Calu3 (cell line): ENCODE measurements at regions not wholly inside any gene's neighbourhood (a gene's known extent, or its start where the extent isn't known, plus 50 kb on each side); places are given as distances from the start of the nearest gene placed in this dataset.

Experiments used
- BruUV-seq: library from RNA; stranded (reverse); fragments of 400-500 nt; replicated peaks from 2 replicates; lab custom pipeline; 2021; lab: Mats Ljungman, UMichigan
- CTCF ChIA-PET: fragments of 300-600 bp; sonication (Branson Sonifier 250); formaldehyde crosslinking; loops from one replicate; lab custom pipeline; 2022; ENCODE audit warnings: antibody characterized with exemption; lab: Charles Lee
- DNase-seq: peaks from one replicate; pipeline ENCODE4 v3.0.0; 2022
- H3K27ac Mint-ChIP-seq: one replicate; pipeline ENCODE4 v1.8.0; 2022; ENCODE audit warnings: mixed read lengths; ENCODE audit not compliant: unreplicated experiment
- H3K27me3 Mint-ChIP-seq: one replicate; pipeline ENCODE4 v1.8.0; 2022; ENCODE audit warnings: mixed read lengths; ENCODE audit not compliant: unreplicated experiment
- H3K36me3 Mint-ChIP-seq: one replicate; pipeline ENCODE4 v1.8.0; 2022; ENCODE audit warnings: mild to moderate bottlenecking, moderate library complexity, mixed read lengths; ENCODE audit not compliant: insufficient read depth, unreplicated experiment
- H3K4me1 Mint-ChIP-seq: one replicate; pipeline ENCODE4 v1.8.0; 2022; ENCODE audit warnings: mild to moderate bottlenecking, low read depth, mixed read lengths; ENCODE audit not compliant: unreplicated experiment
- H3K4me3 Mint-ChIP-seq: one replicate; pipeline ENCODE4 v1.8.0; 2022; ENCODE audit warnings: mild to moderate bottlenecking, low read depth, moderate library complexity, mixed read lengths; ENCODE audit not compliant: unreplicated experiment
- H3K9me3 Mint-ChIP-seq: one replicate; pipeline ENCODE4 v1.8.0; 2022; ENCODE audit warnings: low read depth, mixed read lengths; ENCODE audit not compliant: unreplicated experiment
- CTCF ChIP-seq: fragments of 200-600 bp; IDR thresholded peaks from one replicate; pipeline ENCODE4 v1.8.0; 2022; ENCODE audit warnings: antibody characterized with exemption; ENCODE audit not compliant: unreplicated experiment
- intact Hi-C: fragments of 100-400 bp; cut with micrococcal nuclease; formaldehyde crosslinking; loops from one replicate; pipeline ENCODE4 v1.10.0; 2022; ENCODE audit not compliant: unreplicated experiment

- H3K9me3 Mint-ChIP-seq, result peaks cover 4% of the 10 kb centered on the region
- H3K36me3 Mint-ChIP-seq, result no peaks in the 10 kb centered on the region
- CTCF ChIA-PET, result no interaction called here
- no peak for TF ChIP-seq CTCF
- no peak overlapping the region for H3K27ac Mint-ChIP-seq
- H3K4me3 Mint-ChIP-seq, result no peak overlapping the region
- no peak for DNase-seq
- H3K4me1 Mint-ChIP-seq, result no peaks in the 10 kb centered on the region
- no peaks in the 10 kb centered on the region for H3K27me3 Mint-ChIP-seq
- BruUV-seq, result no TSS peak
- intact Hi-C loops, result no loop called here
Measured at GRCh38 chrX:116801943-116802342, 339.2 kb upstream of the CT83 start.

GRCh38 chrX:116781926-116782325 lies 319.1 kb upstream of the CT83 start:
- Mint-ChIP-seq H3K36me3 (no peaks in the 10 kb centered on the region), H3K9me3 (no peaks in the 10 kb centered on the region), H3K4me3 (no peak overlapping the region), H3K4me1 (no peaks in the 10 kb centered on the region), H3K27ac (no peak overlapping the region), H3K27me3 (no peaks in the 10 kb centered on the region)
- no peak for DNase-seq
- intact Hi-C loops, result no loop called here
- CTCF ChIA-PET, result no interaction called here
- TF ChIP-seq CTCF, result no peak
- BruUV-seq, result no TSS peak

GRCh38 chrX:116757491-116757890 lies 294.7 kb upstream of the CT83 start:
- H3K27me3 Mint-ChIP-seq, result no peaks in the 10 kb centered on the region
- intact Hi-C loops, result no loop called here
- H3K27ac Mint-ChIP-seq, result no peak overlapping the region
- BruUV-seq, result no TSS peak
- H3K36me3 Mint-ChIP-seq, result no peaks in the 10 kb centered on the region
- no peak for DNase-seq
- CTCF ChIA-PET, result no interaction called here
- no peaks in the 10 kb centered on the region for H3K4me1 Mint-ChIP-seq
- TF ChIP-seq CTCF, result no peak
- no peaks in the 10 kb centered on the region for H3K9me3 Mint-ChIP-seq
- H3K4me3 Mint-ChIP-seq, result no peak overlapping the region

- Mint-ChIP-seq H3K4me3 (no peak overlapping the region), H3K27ac (no peak overlapping the region), H3K36me3 (no peaks in the 10 kb centered on the region), H3K9me3 (peaks cover 2% of the 10 kb centered on the region), H3K4me1 (no peaks in the 10 kb centered on the region), H3K27me3 (no peaks in the 10 kb centered on the region)
- CTCF ChIA-PET, result no interaction called here
- intact Hi-C loops, result no loop called here
- no TSS peak for BruUV-seq
- DNase-seq, result no peak
- no peak for TF ChIP-seq CTCF
Measured at GRCh38 chrX:116756958-116757357, 294.2 kb upstream of the CT83 start.

GRCh38 chrX:116749943-116750342 lies 287.2 kb upstream of the CT83 start:
- Mint-ChIP-seq H3K9me3 (peaks cover 2% of the 10 kb centered on the region), H3K27ac (no peak overlapping the region), H3K4me1 (no peaks in the 10 kb centered on the region), H3K4me3 (no peak overlapping the region), H3K36me3 (no peaks in the 10 kb centered on the region), H3K27me3 (no peaks in the 10 kb centered on the region)
- CTCF ChIA-PET, result no interaction called here
- no TSS peak for BruUV-seq
- TF ChIP-seq CTCF, result no peak
- no peak for DNase-seq
- intact Hi-C loops, result no loop called here
